ENCODE measurements at regions not wholly inside any gene's neighbourhood (a gene's known extent, or its start where the extent isn't known, plus 50 kb on each side); places are given as distances from the start of the nearest gene placed in this dataset.
"Not testable (repeated sequence)": the region's sequence is repeated elsewhere in the genome, so short reads cannot be mapped to it uniquely, and the experiment has no call there.

- Histone ChIP-seq H3K4me3 (ENCODE audit: low read length) (no peak overlapping the region), H3K27me3 (ENCODE audit: insufficient read depth, low read length) (no peaks in the 10 kb centered on the region), H3K9me3 (ENCODE audit: low read depth, low read length) (peaks cover 13% of the 10 kb centered on the region), H3K4me1 (ENCODE audit: insufficient read depth, low read length) (no peaks in the 10 kb centered on the region)
Observed at GRCh38 chr15:69926721-69927120, 171.0 kb downstream of the TLE3 start.

- not testable (repeated sequence) for H3K4me1 ChIP-seq (ENCODE audit: insufficient read depth, low read length); H3K27me3 ChIP-seq (ENCODE audit: insufficient read depth, low read length); H3K4me3 ChIP-seq (ENCODE audit: low read length)
- H3K9me3 ChIP-seq (ENCODE audit: low read depth, low read length) = peaks cover 13% of the 10 kb centered on the region
Observed at GRCh38 chr15:69928890-69929289, 168.8 kb downstream of the TLE3 start.

- no peaks in the 10 kb centered on the region for H3K4me1 ChIP-seq (ENCODE audit: insufficient read depth, low read length)
- H3K4me3 ChIP-seq (ENCODE audit: low read length) = no peak overlapping the region
- H3K9me3 ChIP-seq (ENCODE audit: low read depth, low read length) = peaks cover 2% of the 10 kb centered on the region
- H3K27me3 ChIP-seq (ENCODE audit: insufficient read depth, low read length) = peaks cover 3% of the 10 kb centered on the region
Observed at GRCh38 chr15:69929905-69930630, 167.6 kb downstream of the TLE3 start.

- no peak overlapping the region for H3K4me3 ChIP-seq (ENCODE audit: low read length)
Observed at GRCh38 chr15:69930754-69931153, 167.0 kb downstream of the TLE3 start.

GRCh38 chr15:69931156-69931555 is 166.6 kb downstream of the TLE3 start:
- peaks cover 3% of the 10 kb centered on the region for H3K27me3 ChIP-seq (ENCODE audit: insufficient read depth, low read length)
- no peaks in the 10 kb centered on the region for H3K4me1 ChIP-seq (ENCODE audit: insufficient read depth, low read length)
- H3K9me3 ChIP-seq (ENCODE audit: low read depth, low read length) = no peaks in the 10 kb centered on the region
- no peak overlapping the region for H3K4me3 ChIP-seq (ENCODE audit: low read length)

More at GRCh38 chr15:69930754-69931153, 167.0 kb downstream of the TLE3 start:
- Histone ChIP-seq H3K27me3 (ENCODE audit: insufficient read depth, low read length) (peaks cover 3% of the 10 kb centered on the region), H3K4me1 (ENCODE audit: insufficient read depth, low read length) (no peaks in the 10 kb centered on the region), H3K9me3 (ENCODE audit: low read depth, low read length) (no peaks in the 10 kb centered on the region)

- Histone ChIP-seq H3K4me3 (ENCODE audit: low read length) (no peak overlapping the region), H3K9me3 (ENCODE audit: low read depth, low read length) (no peaks in the 10 kb centered on the region), H3K4me1 (ENCODE audit: insufficient read depth, low read length) (no peaks in the 10 kb centered on the region), H3K27me3 (ENCODE audit: insufficient read depth, low read length) (peaks cover 3% of the 10 kb centered on the region)
Observed at GRCh38 chr15:69934607-69935006, 163.1 kb downstream of the TLE3 start.

- Histone ChIP-seq H3K4me3 (ENCODE audit: low read length) (no peak overlapping the region), H3K4me1 (ENCODE audit: insufficient read depth, low read length) (no peaks in the 10 kb centered on the region), H3K9me3 (ENCODE audit: low read depth, low read length) (no peaks in the 10 kb centered on the region), H3K27me3 (ENCODE audit: insufficient read depth, low read length) (no peaks in the 10 kb centered on the region)
Observed at GRCh38 chr15:69939513-69940440, 157.9 kb downstream of the TLE3 start.

- H3K27me3 ChIP-seq (ENCODE audit: insufficient read depth, low read length) = no peaks in the 10 kb centered on the region
- H3K4me1 ChIP-seq (ENCODE audit: insufficient read depth, low read length) = no peaks in the 10 kb centered on the region
- no peaks in the 10 kb centered on the region for H3K9me3 ChIP-seq (ENCODE audit: low read depth, low read length)
- H3K4me3 ChIP-seq (ENCODE audit: low read length) = no peak overlapping the region
Observed at GRCh38 chr15:69940441-69941300, 157.0 kb downstream of the TLE3 start.

GRCh38 chr15:69941301-69941605 is 156.5 kb downstream of the TLE3 start:
- H3K27me3 ChIP-seq (ENCODE audit: insufficient read depth, low read length) = no peaks in the 10 kb centered on the region
- H3K9me3 ChIP-seq (ENCODE audit: low read depth, low read length) = no peaks in the 10 kb centered on the region
- H3K4me3 ChIP-seq (ENCODE audit: low read length) = no peak overlapping the region
- no peaks in the 10 kb centered on the region for H3K4me1 ChIP-seq (ENCODE audit: insufficient read depth, low read length)

GRCh38 chr15:69941706-69942495 is 155.8 kb downstream of the TLE3 start:
- H3K4me1 ChIP-seq (ENCODE audit: insufficient read depth, low read length) = no peaks in the 10 kb centered on the region
- no peaks in the 10 kb centered on the region for H3K9me3 ChIP-seq (ENCODE audit: low read depth, low read length)
- H3K4me3 ChIP-seq (ENCODE audit: low read length) = no peak overlapping the region
- H3K27me3 ChIP-seq (ENCODE audit: insufficient read depth, low read length) = no peaks in the 10 kb centered on the region

GRCh38 chr15:69943637-69944036 is 154.1 kb downstream of the TLE3 start:
- Histone ChIP-seq H3K4me3 (ENCODE audit: low read length) (no peak overlapping the region), H3K4me1 (ENCODE audit: insufficient read depth, low read length) (no peaks in the 10 kb centered on the region), H3K27me3 (ENCODE audit: insufficient read depth, low read length) (no peaks in the 10 kb centered on the region), H3K9me3 (ENCODE audit: low read depth, low read length) (no peaks in the 10 kb centered on the region)

- Histone ChIP-seq H3K4me3 (ENCODE audit: low read length) (no peak overlapping the region), H3K27me3 (ENCODE audit: insufficient read depth, low read length) (no peaks in the 10 kb centered on the region), H3K9me3 (ENCODE audit: low read depth, low read length) (no peaks in the 10 kb centered on the region), H3K4me1 (ENCODE audit: insufficient read depth, low read length) (no peaks in the 10 kb centered on the region)
Observed at GRCh38 chr15:69945729-69946128, 152.0 kb downstream of the TLE3 start.

- no peak overlapping the region for H3K4me3 ChIP-seq (ENCODE audit: low read length)
Observed at GRCh38 chr15:69946870-69947269, 150.8 kb downstream of the TLE3 start.

GRCh38 chr15:69947394-69947793 is 150.3 kb downstream of the TLE3 start:
- no peaks in the 10 kb centered on the region for H3K27me3 ChIP-seq (ENCODE audit: insufficient read depth, low read length)
- H3K4me3 ChIP-seq (ENCODE audit: low read length) = no peak overlapping the region
- H3K9me3 ChIP-seq (ENCODE audit: low read depth, low read length) = no peaks in the 10 kb centered on the region
- no peaks in the 10 kb centered on the region for H3K4me1 ChIP-seq (ENCODE audit: insufficient read depth, low read length)

More at GRCh38 chr15:69946870-69947269, 150.8 kb downstream of the TLE3 start:
- no peaks in the 10 kb centered on the region for H3K4me1 ChIP-seq (ENCODE audit: insufficient read depth, low read length)
- no peaks in the 10 kb centered on the region for H3K9me3 ChIP-seq (ENCODE audit: low read depth, low read length)
- H3K27me3 ChIP-seq (ENCODE audit: insufficient read depth, low read length) = no peaks in the 10 kb centered on the region
